ENCODE measurements at regions not wholly inside any gene's neighbourhood (a gene's known extent, or its start where the extent isn't known, plus 50 kb on each side); places are given as distances from the start of the nearest gene placed in this dataset.

DNA sequence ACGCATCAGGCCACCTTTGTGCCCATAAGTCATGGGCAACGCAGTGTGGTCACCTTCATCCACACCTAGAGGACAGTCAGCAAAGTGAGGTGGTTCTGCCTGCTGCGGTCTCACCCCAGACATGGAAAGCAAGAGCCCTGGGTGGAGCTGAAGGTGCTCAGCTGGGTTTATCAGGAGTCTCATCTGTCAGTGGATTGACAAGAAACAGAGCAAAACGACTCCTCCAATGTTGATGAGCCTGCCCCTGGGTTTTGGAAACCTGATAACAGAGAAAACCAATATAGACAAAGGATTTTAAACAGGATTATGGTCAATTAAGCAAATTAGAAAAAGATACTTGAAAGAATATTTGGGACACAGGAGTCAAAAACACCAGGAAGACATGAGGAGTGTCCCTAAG lies 229.3 kb upstream of the PRSS58 start:
- TF ChIP-seq, protein P1, sequence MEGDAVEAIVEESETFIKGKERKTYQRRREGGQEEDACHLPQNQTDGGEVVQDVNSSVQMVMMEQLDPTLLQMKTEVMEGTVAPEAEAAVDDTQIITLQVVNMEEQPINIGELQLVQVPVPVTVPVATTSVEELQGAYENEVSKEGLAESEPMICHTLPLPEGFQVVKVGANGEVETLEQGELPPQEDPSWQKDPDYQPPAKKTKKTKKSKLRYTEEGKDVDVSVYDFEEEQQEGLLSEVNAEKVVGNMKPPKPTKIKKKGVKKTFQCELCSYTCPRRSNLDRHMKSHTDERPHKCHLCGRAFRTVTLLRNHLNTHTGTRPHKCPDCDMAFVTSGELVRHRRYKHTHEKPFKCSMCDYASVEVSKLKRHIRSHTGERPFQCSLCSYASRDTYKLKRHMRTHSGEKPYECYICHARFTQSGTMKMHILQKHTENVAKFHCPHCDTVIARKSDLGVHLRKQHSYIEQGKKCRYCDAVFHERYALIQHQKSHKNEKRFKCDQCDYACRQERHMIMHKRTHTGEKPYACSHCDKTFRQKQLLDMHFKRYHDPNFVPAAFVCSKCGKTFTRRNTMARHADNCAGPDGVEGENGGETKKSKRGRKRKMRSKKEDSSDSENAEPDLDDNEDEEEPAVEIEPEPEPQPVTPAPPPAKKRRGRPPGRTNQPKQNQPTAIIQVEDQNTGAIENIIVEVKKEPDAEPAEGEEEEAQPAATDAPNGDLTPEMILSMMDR (conservative IDR thresholded peaks at IDR 0.05 in 1 of 2, IDR thresholded peaks at IDR 0.05 in 1 of 2; ENCODE audit: extremely low read depth in 1 of 2, insufficient read depth in 1 of 2, low read depth in 1 of 2, low read length in 2 of 2): no peak
- no peak for TF ChIP-seq EZH2 (IDR thresholded peaks at IDR 0.05; ENCODE audit: borderline replicate concordance, low read length)
